AG09319 (cell line): ENCODE measurements at regions not wholly inside any gene's neighbourhood (a gene's known extent, or its start where the extent isn't known, plus 50 kb on each side); places are given as distances from the start of the nearest gene placed in this dataset.

Experiments used
- DNase-seq: peaks from one replicate; pipeline ENCODE4 v3.0.0-alpha.2; 2010; ENCODE audit warnings: low read depth; ENCODE audit errors: extremely low read depth
- CTCF ChIP-seq: IDR thresholded peaks from 2 replicates; pipeline ENCODE4 v1.5.1; 2011; ENCODE audit warnings: low read depth, mild to moderate bottlenecking, inconsistent platforms, low read length, moderate library complexity

- TF ChIP-seq CTCF = no peak
Measured at GRCh38 chr1:199808110-199808870, 219.2 kb upstream of the NR5A2 start.

GRCh38 chr1:199809311-199809710 is 218.2 kb upstream of the NR5A2 start:
- TF ChIP-seq CTCF = no peak

More at GRCh38 chr1:199808110-199808870, 219.2 kb upstream of the NR5A2 start:
- DNase-seq = no peak

GRCh38 chr1:199811163-199811562 is 216.3 kb upstream of the NR5A2 start:
- TF ChIP-seq CTCF = no peak
- DNase-seq = no peak

More at GRCh38 chr1:199809311-199809710, 218.2 kb upstream of the NR5A2 start:
- DNase-seq = no peak

GRCh38 chr1:199813198-199813597 is 214.3 kb upstream of the NR5A2 start:
- no peak for TF ChIP-seq CTCF
- no peak for DNase-seq

DNA sequence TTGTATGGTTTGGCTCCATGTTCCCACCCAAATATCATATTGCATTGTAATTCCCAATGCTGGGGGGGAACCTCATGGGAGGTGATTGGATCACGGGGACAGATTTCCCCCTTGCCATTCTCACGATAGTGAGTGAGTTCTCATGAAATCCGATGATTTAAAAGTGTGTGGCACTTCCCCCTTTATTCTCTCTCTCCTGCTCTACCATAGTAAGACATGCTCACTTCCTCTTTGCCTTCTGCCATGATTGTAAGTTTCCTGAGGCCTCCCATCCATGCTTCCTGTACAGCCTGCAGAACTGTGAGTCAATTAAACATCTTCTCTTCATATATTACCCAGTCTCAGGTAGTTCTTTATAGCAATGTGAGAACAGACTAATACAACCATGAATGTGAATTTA is 211.6 kb upstream of the NR5A2 start:
- no peak for TF ChIP-seq CTCF

GRCh38 chr1:199817266-199817665 is 210.2 kb upstream of the NR5A2 start:
- no peak for DNase-seq
- TF ChIP-seq CTCF = no peak

More for the DNA sequence above, 211.6 kb upstream of the NR5A2 start:
- no peak for DNase-seq

GRCh38 chr1:199821029-199821779 is 206.3 kb upstream of the NR5A2 start:
- no peak for DNase-seq
- TF ChIP-seq CTCF = no peak
